Stomach (tissue), 4 donors: ENCODE measurements at regions not wholly inside any gene's neighbourhood (a gene's known extent, or its start where the extent isn't known, plus 50 kb on each side); places are given as distances from the start of the nearest gene placed in this dataset.

Experiments
- POLR2A ChIP-seq, 4 donors: fragments of 450-650 bp; IDR thresholded peaks; one replicate each; pipeline ENCODE4 v1.6.1; 2016; ENCODE audit warnings: antibody characterized with exemption in 4 of 4, control low read depth in 2 of 4, mild to moderate bottlenecking in 1 of 4, moderate library complexity in 1 of 4
- POLR2AphosphoS5 ChIP-seq, 3 donors: sonication (generic); formaldehyde crosslinking; IDR thresholded peaks; one replicate each; pipeline ENCODE4 v1.6.1; 2016; ENCODE audit warnings: antibody characterized with exemption in 3 of 3
- TF ChIP-seq, protein P1 (sequence below), 7 experiments: fragments of 450-650 bp in 4 of 7; fragments of 200-600 bp in 3 of 7; sonication (generic) in 3 of 7; IDR thresholded peaks; one replicate each; pipeline ENCODE4 v1.5.1; 2016 to 2019; ENCODE audit warnings: antibody characterized with exemption in 7 of 7, control low read depth in 2 of 7, mild to moderate bottlenecking in 1 of 7

- TF ChIP-seq, protein P1, sequence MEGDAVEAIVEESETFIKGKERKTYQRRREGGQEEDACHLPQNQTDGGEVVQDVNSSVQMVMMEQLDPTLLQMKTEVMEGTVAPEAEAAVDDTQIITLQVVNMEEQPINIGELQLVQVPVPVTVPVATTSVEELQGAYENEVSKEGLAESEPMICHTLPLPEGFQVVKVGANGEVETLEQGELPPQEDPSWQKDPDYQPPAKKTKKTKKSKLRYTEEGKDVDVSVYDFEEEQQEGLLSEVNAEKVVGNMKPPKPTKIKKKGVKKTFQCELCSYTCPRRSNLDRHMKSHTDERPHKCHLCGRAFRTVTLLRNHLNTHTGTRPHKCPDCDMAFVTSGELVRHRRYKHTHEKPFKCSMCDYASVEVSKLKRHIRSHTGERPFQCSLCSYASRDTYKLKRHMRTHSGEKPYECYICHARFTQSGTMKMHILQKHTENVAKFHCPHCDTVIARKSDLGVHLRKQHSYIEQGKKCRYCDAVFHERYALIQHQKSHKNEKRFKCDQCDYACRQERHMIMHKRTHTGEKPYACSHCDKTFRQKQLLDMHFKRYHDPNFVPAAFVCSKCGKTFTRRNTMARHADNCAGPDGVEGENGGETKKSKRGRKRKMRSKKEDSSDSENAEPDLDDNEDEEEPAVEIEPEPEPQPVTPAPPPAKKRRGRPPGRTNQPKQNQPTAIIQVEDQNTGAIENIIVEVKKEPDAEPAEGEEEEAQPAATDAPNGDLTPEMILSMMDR (IDR thresholded peaks at IDR 0.05), result no peak
- TF ChIP-seq POLR2A (IDR thresholded peaks at IDR 0.05), result no peak
- no peak for TF ChIP-seq POLR2AphosphoS5 (IDR thresholded peaks at IDR 0.05)
These were observed 256.8 kb upstream of the B3GAT1 start for GRCh38 chr11:134668796-134669195.
